ENCODE measurements at regions not wholly inside any gene's neighbourhood (a gene's known extent, or its start where the extent isn't known, plus 50 kb on each side); places are given as distances from the start of the nearest gene placed in this dataset.

GRCh38 chr2:199594443-199594842 is 136.7 kb upstream of the SATB2 start:
- Histone ChIP-seq H3K4me3 (no peak overlapping the region), H3K27ac (no peak overlapping the region), H3K36me3 (no peaks in the 10 kb centered on the region), H3K4me1 (no peaks in the 10 kb centered on the region), H3K27me3 (no peaks in the 10 kb centered on the region), H3K9me3 (no peaks in the 10 kb centered on the region)
- ATAC-seq (no peak), DNase-seq (no peak)
- in situ Hi-C loops (cut with MboI; ENCODE audit: low sequenced_read_pairs in 4 of 4) = no loop called here
- intact Hi-C loops (cut with DNase I; ENCODE audit: low total_unique reads) = no loop called here
- TF ChIP-seq POLR2A (IDR thresholded peaks at IDR 0.05) (no peak), CTCF (IDR thresholded peaks at IDR 0.05 in 4 of 5, conservative IDR thresholded peaks at IDR 0.05 in 1 of 5) (no peak)

GRCh38 chr2:199591826-199592225 is 134.1 kb upstream of the SATB2 start:
- Histone ChIP-seq H3K36me3 (no peaks in the 10 kb centered on the region), H3K9me3 (no peaks in the 10 kb centered on the region), H3K27ac (no peak overlapping the region), H3K4me3 (no peak overlapping the region), H3K4me1 (no peaks in the 10 kb centered on the region), H3K27me3 (no peaks in the 10 kb centered on the region)
- intact Hi-C loops (cut with DNase I; ENCODE audit: low total_unique reads) (no loop called here), in situ Hi-C loops (cut with MboI; ENCODE audit: low sequenced_read_pairs in 4 of 4) (no loop called here)
- no peak for ATAC-seq
- TF ChIP-seq CTCF (IDR thresholded peaks at IDR 0.05 in 4 of 5, conservative IDR thresholded peaks at IDR 0.05 in 1 of 5) (no peak), POLR2A (IDR thresholded peaks at IDR 0.05) (no peak)
- DNase-seq = no peak

- no peaks in the 10 kb centered on the region for H3K4me1 ChIP-seq
- intact Hi-C loops (cut with DNase I; ENCODE audit: low total_unique reads) = no loop called here
Observed at GRCh38 chr2:199590321-199591203, 132.8 kb upstream of the SATB2 start.

GRCh38 chr2:199589306-199589705 is 131.6 kb upstream of the SATB2 start:
- DNase-seq = no peak
- Histone ChIP-seq H3K36me3 (no peaks in the 10 kb centered on the region), H3K9me3 (no peaks in the 10 kb centered on the region), H3K4me3 (no peak overlapping the region), H3K4me1 (no peaks in the 10 kb centered on the region), H3K27ac (no peak overlapping the region), H3K27me3 (no peaks in the 10 kb centered on the region)
- in situ Hi-C loops (cut with MboI; ENCODE audit: low sequenced_read_pairs in 4 of 4) (no loop called here), intact Hi-C loops (cut with DNase I; ENCODE audit: low total_unique reads) (no loop called here)
- no peak for TF ChIP-seq CTCF (IDR thresholded peaks at IDR 0.05 in 4 of 5, conservative IDR thresholded peaks at IDR 0.05 in 1 of 5)
- no peak for ATAC-seq

More at GRCh38 chr2:199590321-199591203, 132.8 kb upstream of the SATB2 start:
- Histone ChIP-seq H3K36me3 (no peaks in the 10 kb centered on the region), H3K9me3 (no peaks in the 10 kb centered on the region), H3K4me3 (no peak overlapping the region), H3K27me3 (no peaks in the 10 kb centered on the region), H3K27ac (no peak overlapping the region)
- ATAC-seq (no peak), DNase-seq (no peak)
- in situ Hi-C loops (cut with MboI; ENCODE audit: low sequenced_read_pairs in 4 of 4) = no loop called here
- TF ChIP-seq CTCF (IDR thresholded peaks at IDR 0.05 in 4 of 5, conservative IDR thresholded peaks at IDR 0.05 in 1 of 5) = no peak
- no peak for TF ChIP-seq POLR2A (IDR thresholded peaks at IDR 0.05)
